GM12873 (cell line): ENCODE measurements at regions not wholly inside any gene's neighbourhood (a gene's known extent, or its start where the extent isn't known, plus 50 kb on each side); places are given as distances from the start of the nearest gene placed in this dataset.

ENCODE experiments used
- CTCF ChIP-seq: IDR thresholded peaks from 2 replicates; pipeline ENCODE4 v1.5.1; 2012; ENCODE audit warnings: low read depth, mild to moderate bottlenecking, moderate library complexity, low read length, control low read depth; ENCODE audit not compliant: insufficient read depth; ENCODE audit errors: missing control alignments

GRCh38 chr2:6025391-6025790 lies 333.2 kb downstream of the SOX11 start:
- TF ChIP-seq CTCF: no peak

GRCh38 chr2:6027066-6027465 lies 334.9 kb downstream of the SOX11 start:
- TF ChIP-seq CTCF: no peak

GRCh38 chr2:6031200-6031867 lies 339.1 kb downstream of the SOX11 start:
- TF ChIP-seq CTCF: no peak

- no peak for TF ChIP-seq CTCF
Measured at GRCh38 chr2:6036211-6036610, 344.0 kb downstream of the SOX11 start.

- no peak for TF ChIP-seq CTCF
Measured at GRCh38 chr2:6043238-6043637, 351.1 kb downstream of the SOX11 start.

- no peak for TF ChIP-seq CTCF
Measured at GRCh38 chr2:6052649-6053048, 360.5 kb downstream of the SOX11 start.

- TF ChIP-seq CTCF: no peak
Measured at GRCh38 chr2:6053743-6054142, 361.6 kb downstream of the SOX11 start.

- no peak for TF ChIP-seq CTCF
Measured at GRCh38 chr2:6054161-6054671, 362.0 kb downstream of the SOX11 start.
